ENCODE measurements at regions not wholly inside any gene's neighbourhood (a gene's known extent, or its start where the extent isn't known, plus 50 kb on each side); places are given as distances from the start of the nearest gene placed in this dataset.

DNA sequence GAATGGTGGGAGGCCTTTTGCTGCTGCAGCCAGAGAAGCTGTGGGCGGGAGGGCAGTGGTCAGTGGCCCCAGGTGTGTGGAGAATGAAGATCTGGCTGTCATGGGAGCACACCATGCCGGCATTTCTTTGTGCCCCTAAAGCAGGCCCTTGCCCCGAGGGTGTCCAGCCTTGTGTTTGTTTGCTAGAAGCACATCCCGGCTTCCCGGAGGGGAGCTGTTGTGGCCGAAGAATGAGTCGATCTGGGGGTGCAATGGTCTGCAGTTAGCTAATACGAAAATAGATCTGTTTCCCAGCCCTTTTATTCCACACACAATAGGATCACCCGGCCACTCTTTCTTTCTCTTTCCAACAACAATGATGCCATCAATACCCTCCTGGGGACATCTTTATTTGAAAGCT lies 228.8 kb downstream of the CBLN1 start:
- TF ChIP-seq, protein P1, sequence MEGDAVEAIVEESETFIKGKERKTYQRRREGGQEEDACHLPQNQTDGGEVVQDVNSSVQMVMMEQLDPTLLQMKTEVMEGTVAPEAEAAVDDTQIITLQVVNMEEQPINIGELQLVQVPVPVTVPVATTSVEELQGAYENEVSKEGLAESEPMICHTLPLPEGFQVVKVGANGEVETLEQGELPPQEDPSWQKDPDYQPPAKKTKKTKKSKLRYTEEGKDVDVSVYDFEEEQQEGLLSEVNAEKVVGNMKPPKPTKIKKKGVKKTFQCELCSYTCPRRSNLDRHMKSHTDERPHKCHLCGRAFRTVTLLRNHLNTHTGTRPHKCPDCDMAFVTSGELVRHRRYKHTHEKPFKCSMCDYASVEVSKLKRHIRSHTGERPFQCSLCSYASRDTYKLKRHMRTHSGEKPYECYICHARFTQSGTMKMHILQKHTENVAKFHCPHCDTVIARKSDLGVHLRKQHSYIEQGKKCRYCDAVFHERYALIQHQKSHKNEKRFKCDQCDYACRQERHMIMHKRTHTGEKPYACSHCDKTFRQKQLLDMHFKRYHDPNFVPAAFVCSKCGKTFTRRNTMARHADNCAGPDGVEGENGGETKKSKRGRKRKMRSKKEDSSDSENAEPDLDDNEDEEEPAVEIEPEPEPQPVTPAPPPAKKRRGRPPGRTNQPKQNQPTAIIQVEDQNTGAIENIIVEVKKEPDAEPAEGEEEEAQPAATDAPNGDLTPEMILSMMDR (IDR thresholded peaks at IDR 0.05): no peak
- TF ChIP-seq POLR2A (IDR thresholded peaks at IDR 0.05): no peak
